G401.6 (cell line): ENCODE measurements at regions not wholly inside any gene's neighbourhood (a gene's known extent, or its start where the extent isn't known, plus 50 kb on each side); places are given as distances from the start of the nearest gene placed in this dataset.
"Not testable (repeated sequence)": the region's sequence is repeated elsewhere in the genome, so short reads cannot be mapped to it uniquely, and the experiment has no call there.

Experiments
- FAIRE-seq: peaks from 2 replicates; lab custom pipeline; 2012; peaks lifted over from hg19 to GRCh38; lab: Jason Lieb, UNC

DNA sequence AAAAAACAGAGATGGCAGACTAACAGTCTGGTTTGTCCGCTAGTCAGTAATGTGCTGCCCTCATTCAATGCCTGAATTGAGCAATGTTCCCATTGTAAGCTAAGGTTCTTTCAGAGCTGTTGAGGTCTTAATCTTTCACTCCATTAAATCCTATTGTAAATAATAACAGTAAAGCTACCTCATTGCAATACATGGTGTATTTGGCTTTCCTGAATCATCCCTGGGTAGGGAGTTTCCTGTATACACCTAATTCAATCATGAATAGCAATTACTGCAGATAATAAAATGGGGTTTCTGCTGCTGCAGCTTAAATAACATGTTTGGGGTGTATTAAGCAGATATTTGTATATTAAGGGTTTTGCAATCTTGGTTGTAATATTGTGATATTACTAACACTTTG is 1100.2 kb upstream of the INTU start:
- no peak for FAIRE-seq

DNA sequence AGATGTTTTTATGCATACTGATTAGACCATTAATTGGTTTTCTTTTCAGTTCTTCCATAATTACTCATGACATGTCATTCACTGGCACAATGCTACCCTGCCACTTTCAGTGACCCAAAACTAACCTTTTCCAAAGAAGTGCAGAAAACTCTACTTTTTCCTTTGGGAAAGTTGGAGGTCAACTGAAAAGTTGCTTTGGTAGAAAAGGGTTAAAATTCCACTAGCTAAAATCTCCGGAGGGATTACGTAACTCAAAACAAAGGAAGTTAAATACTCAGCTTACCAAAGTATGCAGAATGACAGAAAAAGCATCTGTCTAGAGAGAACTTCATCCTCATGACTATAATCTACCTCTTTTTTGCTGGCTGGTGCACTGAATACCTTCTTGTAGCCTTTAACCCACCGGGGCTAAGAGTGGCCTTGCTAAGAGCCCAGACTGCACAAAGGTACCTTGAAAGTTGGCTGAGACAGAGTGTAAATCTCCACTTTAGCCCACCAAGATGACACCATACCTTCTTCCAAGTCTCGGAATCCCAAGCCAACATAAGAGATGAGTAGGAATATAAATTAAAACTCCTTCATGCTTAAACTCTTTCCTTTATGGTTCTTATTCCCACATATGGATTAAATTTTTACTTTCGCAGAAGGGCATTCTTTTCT is 1099.5 kb upstream of the INTU start:
- FAIRE-seq, result no peak

- FAIRE-seq, result no peak
Measured at GRCh38 chr4:126539771-126540170, 1093.0 kb upstream of the INTU start.

DNA sequence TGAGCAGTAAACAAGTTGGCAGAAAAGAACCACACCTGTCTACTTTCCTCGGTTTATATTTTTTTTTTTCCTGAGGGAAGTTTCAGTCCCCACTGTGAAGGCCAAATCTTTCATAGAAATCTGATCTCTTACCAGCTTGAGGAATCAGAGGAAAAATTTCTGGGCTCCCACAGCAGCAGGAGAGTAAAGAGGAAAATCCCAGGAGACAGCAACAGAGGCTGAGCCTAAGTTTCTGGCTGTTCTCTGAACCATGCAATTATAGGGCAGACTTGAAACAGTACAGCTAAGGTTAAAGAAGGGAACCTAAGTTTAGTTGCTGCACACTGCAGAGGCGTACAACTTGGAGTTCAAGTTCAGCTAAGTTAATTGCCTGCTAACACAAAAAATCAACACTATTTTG is 1090.9 kb upstream of the INTU start:
- no peak for FAIRE-seq

DNA sequence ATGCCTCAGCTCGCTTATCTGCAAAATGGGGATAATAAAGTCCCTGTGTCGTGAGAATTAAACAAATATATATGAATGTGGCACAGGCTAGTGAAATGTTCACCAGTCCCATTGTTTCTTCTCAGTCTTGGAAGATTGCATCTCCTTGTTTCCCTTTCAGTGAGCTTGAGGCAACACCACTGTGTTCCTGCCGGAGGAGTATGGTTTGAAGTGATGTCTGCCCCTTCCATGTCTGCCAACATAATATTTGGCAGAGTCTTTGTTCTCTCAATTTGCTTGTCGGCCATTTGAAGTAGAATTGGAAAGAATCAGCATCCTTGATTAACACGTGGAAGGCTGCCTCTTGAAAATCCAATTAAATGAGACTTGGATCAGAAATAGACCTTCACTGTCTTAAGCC is 1088.5 kb upstream of the INTU start:
- FAIRE-seq, result no peak

- not testable (repeated sequence) for FAIRE-seq
Measured at GRCh38 chr4:126546197-126546596, 1086.6 kb upstream of the INTU start.

DNA sequence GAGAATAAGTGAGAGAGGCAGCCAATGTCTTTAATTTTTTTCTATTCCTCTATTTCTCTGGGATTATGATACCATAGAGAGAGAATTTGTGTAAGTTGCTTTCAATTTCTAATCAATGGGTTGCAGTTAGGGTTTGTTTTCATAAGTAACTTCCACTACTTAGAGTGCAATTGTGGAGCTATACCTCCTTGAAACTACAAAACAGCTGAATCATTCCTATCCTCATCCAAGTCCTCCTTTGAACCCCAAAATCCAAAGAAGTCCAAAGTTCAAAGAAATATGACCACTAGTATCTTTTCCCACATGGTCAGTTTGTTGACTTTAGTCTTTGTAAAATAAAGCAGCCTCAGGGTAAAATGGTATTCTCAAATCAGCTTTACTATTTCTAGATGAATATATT is 1085.4 kb upstream of the INTU start:
- FAIRE-seq, result no peak

GRCh38 chr4:126548890-126549289 is 1083.9 kb upstream of the INTU start:
- FAIRE-seq, result peak; percentile 34

DNA sequence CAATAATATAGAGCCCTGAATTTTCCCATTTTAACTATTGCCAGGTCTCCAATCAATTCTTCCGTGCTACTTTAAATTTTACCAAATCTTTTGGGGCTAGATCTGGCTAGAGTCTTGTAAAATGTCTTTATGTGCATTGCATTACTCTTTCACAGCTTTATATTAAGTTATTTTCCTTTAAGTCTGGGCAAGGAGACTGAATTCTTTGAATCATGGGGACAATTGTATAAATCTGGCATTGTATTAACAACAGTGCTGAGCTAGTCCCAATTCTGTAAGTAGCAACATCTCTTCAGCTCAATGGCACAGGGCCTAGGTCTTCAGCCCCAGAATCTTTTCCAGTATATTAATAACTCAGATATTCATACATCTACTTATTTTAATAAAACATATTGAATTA is 1080.4 kb upstream of the INTU start:
- FAIRE-seq, result no peak

- no peak for FAIRE-seq
Measured at GRCh38 chr4:126553248-126553647, 1079.5 kb upstream of the INTU start.

- FAIRE-seq, result no peak
Measured at GRCh38 chr4:126558596-126558995, 1074.2 kb upstream of the INTU start.

DNA sequence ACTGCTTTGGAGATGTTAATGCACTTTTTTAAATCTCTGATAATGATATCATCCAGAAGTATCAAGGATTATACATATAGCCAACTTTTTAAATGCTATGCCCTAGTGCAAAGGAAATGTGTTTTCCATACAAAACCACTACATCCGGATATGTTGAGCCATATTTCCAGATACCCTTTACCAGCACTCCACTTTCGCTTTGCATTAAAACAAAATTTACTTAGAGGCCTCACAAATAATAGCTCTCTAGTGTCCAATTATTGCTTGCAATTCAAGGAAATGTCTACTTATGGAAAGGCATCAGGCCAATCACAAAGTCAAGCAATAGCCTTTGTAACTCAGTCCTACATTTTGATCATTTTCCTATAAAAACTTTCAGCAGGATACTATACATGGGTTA is 1072.8 kb upstream of the INTU start:
- no peak for FAIRE-seq

DNA sequence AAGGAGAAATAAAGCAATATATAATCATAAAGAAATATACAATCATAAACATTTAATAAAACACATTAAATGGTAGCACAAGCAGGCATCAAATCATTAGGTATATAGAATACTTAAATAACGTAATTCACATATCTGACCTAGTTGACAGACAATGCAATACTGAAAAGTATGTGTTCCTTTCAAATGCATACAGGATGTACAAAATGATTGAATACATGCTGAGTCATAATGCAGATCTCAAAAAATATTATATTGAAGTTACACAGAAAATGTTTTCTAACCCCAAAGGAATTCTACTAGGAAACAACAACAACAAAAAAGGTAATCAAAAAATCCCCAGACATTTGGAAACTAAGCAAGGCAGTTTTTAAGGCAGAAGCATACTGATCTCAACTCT is 1072.0 kb upstream of the INTU start:
- no peak for FAIRE-seq

- FAIRE-seq, result no peak
Measured at GRCh38 chr4:126563389-126563788, 1069.4 kb upstream of the INTU start.

DNA sequence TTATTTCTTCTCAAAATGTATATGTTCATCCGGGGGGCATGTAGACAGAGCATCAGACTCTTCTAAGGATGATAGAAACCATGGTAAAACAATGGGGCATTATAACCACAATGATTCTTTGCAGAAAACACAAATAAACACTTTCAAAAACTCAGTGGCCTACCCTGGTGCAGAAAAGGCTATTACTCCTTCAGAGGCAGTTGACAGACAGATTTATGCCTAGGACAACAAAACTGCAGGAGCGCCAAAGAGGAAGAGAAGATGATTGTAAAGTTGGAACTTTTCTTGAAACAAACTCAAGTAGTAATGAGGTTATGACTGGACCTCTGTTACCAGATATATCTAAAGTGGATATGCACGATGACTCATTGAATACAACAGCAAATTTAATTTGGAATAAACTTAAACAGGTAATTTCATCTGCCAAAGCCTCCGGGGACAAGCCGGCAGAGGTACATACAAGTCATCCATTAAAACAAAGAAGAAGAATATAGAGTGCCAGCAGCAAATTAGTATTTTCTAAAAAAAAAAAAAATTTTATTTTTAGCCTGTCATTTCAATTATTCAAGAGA is 1068.4 kb upstream of the INTU start:
- FAIRE-seq, result no peak

GRCh38 chr4:126568652-126569570 is 1063.8 kb upstream of the INTU start:
- no peak for FAIRE-seq

- FAIRE-seq, result no peak
Measured at GRCh38 chr4:126572264-126572663, 1060.5 kb upstream of the INTU start.

DNA sequence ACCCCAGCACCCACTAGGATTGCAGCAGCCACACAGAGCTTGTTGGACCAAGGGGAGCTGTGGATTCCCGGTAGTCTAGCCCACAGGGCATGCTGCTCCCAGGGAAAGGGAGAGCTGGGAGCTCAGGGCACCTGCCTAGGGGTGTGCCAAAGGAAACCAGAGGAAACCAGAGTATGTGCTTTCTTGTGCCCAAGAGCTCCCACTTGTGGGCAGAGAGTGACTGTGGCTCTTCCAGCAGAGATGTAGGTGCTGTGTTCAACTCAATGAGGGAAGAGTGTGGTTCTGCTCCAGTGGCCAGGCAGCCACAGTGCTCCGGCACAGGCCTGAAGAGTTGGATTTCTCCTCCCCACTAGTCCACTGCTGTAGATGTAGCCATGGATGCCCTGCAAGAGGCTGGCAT is 1050.0 kb upstream of the INTU start:
- FAIRE-seq, result no peak

DNA sequence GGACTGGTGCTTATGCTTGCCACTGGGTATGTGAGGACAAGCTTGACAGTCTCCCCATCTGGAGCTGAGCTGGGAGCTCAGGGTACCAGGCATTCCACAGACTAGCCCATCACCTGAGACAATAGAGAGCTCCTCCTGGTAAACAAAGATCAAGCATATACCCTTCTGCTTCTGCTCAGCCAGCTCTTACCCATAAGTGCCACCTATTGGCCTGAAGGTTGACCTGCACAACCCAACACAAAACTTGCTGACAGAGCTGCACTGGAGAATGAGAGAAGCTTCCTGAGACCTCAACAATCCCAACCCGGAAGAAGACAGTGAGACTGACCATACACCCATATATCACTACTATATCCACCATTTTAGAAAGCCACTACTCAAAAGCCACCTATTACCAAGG is 1049.2 kb upstream of the INTU start:
- FAIRE-seq, result no peak

- no peak for FAIRE-seq
Measured at GRCh38 chr4:126591583-126591982, 1041.2 kb upstream of the INTU start.

DNA sequence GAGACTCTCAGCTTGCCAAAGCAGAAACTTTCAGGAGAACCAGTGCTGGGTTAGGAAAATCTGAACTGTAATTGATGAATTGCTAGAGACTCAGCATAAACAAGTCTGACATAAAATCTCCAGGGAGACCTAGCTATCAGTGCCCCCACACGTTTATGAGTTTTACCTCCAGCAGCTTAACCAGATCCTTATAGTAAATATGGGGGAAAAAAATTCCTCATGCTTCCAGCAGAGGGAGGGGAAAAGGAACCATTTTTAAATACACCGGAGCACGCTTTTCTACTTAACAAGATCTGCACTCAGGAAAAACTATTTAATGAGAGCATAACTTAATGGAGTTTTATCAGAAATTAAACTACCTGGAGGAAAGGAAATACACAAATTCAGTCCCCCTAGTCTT is 1040.7 kb upstream of the INTU start:
- FAIRE-seq, result no peak

- FAIRE-seq, result no peak
Measured at GRCh38 chr4:126593626-126594025, 1039.1 kb upstream of the INTU start.

DNA sequence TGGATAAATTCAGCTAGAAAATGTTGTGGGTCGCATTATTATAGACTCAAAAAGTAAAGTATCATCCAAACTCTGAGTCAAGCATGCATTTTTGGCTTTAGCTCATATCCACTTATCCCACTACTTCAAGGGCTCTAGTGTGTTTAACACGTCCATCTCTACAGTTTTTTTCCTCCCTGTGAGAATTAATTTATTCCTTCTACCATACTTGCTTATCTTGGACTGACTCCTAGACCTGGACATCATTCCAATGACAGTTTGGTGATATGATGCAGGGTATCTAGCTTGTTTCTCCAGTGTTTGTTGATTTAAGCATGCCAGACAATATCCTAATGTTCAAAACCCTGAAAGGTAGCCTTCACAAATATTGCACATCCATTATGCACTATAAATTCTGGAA is 1037.1 kb upstream of the INTU start:
- FAIRE-seq, result no peak

- no peak for FAIRE-seq
Measured at GRCh38 chr4:126599746-126600145, 1033.0 kb upstream of the INTU start.
